Anterior cingulate cortex (tissue), 58 donors: ENCODE measurements at regions not wholly inside any gene's neighbourhood (a gene's known extent, or its start where the extent isn't known, plus 50 kb on each side); places are given as distances from the start of the nearest gene placed in this dataset.
"Not testable (repeated sequence)": the region's sequence is repeated elsewhere in the genome, so short reads cannot be mapped to it uniquely, and the experiment has no call there.

Experiments
- DNase-seq, 58 donors: peaks; one replicate each; lab custom pipeline; 2025; lab: John Stamatoyannopoulos, UW

GRCh38 chr1:88618331-88618730, 65.7 kb upstream of the PKN2 start:
- no peak for DNase-seq

- DNase-seq, result not testable (repeated sequence)
Observed at GRCh38 chr1:88623101-88623500, 61.0 kb upstream of the PKN2 start.
